H9 (cell line): ENCODE measurements at regions not wholly inside any gene's neighbourhood (a gene's known extent, or its start where the extent isn't known, plus 50 kb on each side); places are given as distances from the start of the nearest gene placed in this dataset.

Source experiments
- DNase-seq: peaks from one replicate; pipeline ENCODE4 v3.0.0-alpha.2; 2017
- H2AFZ ChIP-seq: one replicate; pipeline ENCODE4 v1.6.1; 2013; ENCODE audit warnings: mild to moderate bottlenecking, low read length, control low read depth, moderate library complexity
- H2AK5ac ChIP-seq: 2 replicates; pipeline ENCODE4 v1.6.1; 2013; ENCODE audit warnings: low read length, control low read depth, mixed read lengths; ENCODE audit not compliant: insufficient read length
- H2BK120ac ChIP-seq: one replicate; pipeline ENCODE4 v1.6.1; 2013; ENCODE audit warnings: low read depth, mild to moderate bottlenecking, low read length, control low read depth, inconsistent platforms; ENCODE audit not compliant: poor library complexity, severe bottlenecking
- H2BK12ac ChIP-seq: 2 replicates; pipeline ENCODE4 v1.6.1; 2013; ENCODE audit warnings: low read length, control low read depth, mixed read lengths, low read depth; ENCODE audit not compliant: insufficient read length
- H2BK15ac ChIP-seq: 2 replicates; pipeline ENCODE4 v1.6.1; 2013; ENCODE audit warnings: low read depth, low read length, control low read depth
- H2BK20ac ChIP-seq: one replicate; pipeline ENCODE4 v1.6.1; 2013; ENCODE audit warnings: low read depth, mild to moderate bottlenecking, low read length, control low read depth, inconsistent platforms; ENCODE audit not compliant: poor library complexity, severe bottlenecking
- H2BK5ac ChIP-seq: 2 replicates; pipeline ENCODE4 v1.6.1; 2013; ENCODE audit warnings: low read length, control low read depth, mixed read lengths; ENCODE audit not compliant: insufficient read length
- H3K14ac ChIP-seq: 2 replicates; pipeline ENCODE4 v1.6.1; 2013; ENCODE audit warnings: low read length, control low read depth; ENCODE audit not compliant: insufficient read depth
- H3K18ac ChIP-seq: 2 replicates; pipeline ENCODE4 v1.6.1; 2013; ENCODE audit warnings: low read depth, mild to moderate bottlenecking, mixed read lengths, low read length, control low read depth; ENCODE audit not compliant: insufficient read length
- H3K23ac ChIP-seq: 2 replicates; pipeline ENCODE4 v1.6.1; 2013; ENCODE audit warnings: low read length, control low read depth, mixed read lengths, low read depth; ENCODE audit not compliant: insufficient read length
- H3K23me2 ChIP-seq: 2 replicates; pipeline ENCODE4 v1.6.1; 2013; ENCODE audit warnings: low read depth, mild to moderate bottlenecking, mixed read lengths, low read length, control low read depth; ENCODE audit not compliant: insufficient read length, poor library complexity, severe bottlenecking
- H3K27ac ChIP-seq: 2 replicates; pipeline ENCODE4 v1.5.1; 2013; ENCODE audit warnings: low read length, control low read depth, mixed read lengths, low read depth; ENCODE audit not compliant: insufficient read length
- H3K27me3 ChIP-seq: 2 replicates; pipeline ENCODE4 v1.6.1; 2013; ENCODE audit warnings: low read length, control low read depth, inconsistent platforms; ENCODE audit not compliant: insufficient read depth
- H3K4ac ChIP-seq: 2 replicates; pipeline ENCODE4 v1.6.1; 2013; ENCODE audit warnings: low read depth, mild to moderate bottlenecking, control low read depth, inconsistent platforms, low read length, moderate library complexity
- H3K4me1 ChIP-seq: 2 replicates; pipeline ENCODE4 v1.6.1; 2013; ENCODE audit warnings: low read length, control low read depth, inconsistent platforms; ENCODE audit not compliant: insufficient read depth
- H3K4me2 ChIP-seq: 2 replicates; pipeline ENCODE4 v1.6.1; 2013; ENCODE audit warnings: low read length, control low read depth, mixed read lengths; ENCODE audit not compliant: insufficient read length, insufficient read depth
- H3K56ac ChIP-seq: 2 replicates; pipeline ENCODE4 v1.6.1; 2013; ENCODE audit warnings: low read depth, mild to moderate bottlenecking, mixed read lengths, low read length, control low read depth; ENCODE audit not compliant: insufficient read length
- H3K79me1 ChIP-seq: 2 replicates; pipeline ENCODE4 v1.6.1; 2013; ENCODE audit warnings: low read depth, mild to moderate bottlenecking, moderate library complexity, low read length, control low read depth, inconsistent platforms; ENCODE audit not compliant: insufficient read depth, poor library complexity, severe bottlenecking
- H3K79me2 ChIP-seq: 2 replicates; pipeline ENCODE4 v1.6.1; 2013; ENCODE audit warnings: low read length, control low read depth, inconsistent platforms; ENCODE audit not compliant: insufficient read depth
- H3K9ac ChIP-seq: 2 replicates; pipeline ENCODE4 v1.6.1; 2013; ENCODE audit warnings: low read length, control low read depth, mixed read lengths; ENCODE audit not compliant: insufficient read length; ENCODE audit errors: extremely low read depth
- H3K9me3 ChIP-seq: one replicate; pipeline ENCODE4 v1.6.1; 2013; ENCODE audit warnings: low read depth, low read length, inconsistent platforms; ENCODE audit not compliant: control insufficient read depth
- H3T11ph ChIP-seq: one replicate; pipeline ENCODE4 v1.6.1; 2013; ENCODE audit warnings: mild to moderate bottlenecking, low read length, control low read depth, inconsistent platforms
- H4K20me1 ChIP-seq: one replicate; pipeline ENCODE4 v1.6.1; 2013; ENCODE audit not compliant: control insufficient read depth, insufficient read length, insufficient read depth
- H4K5ac ChIP-seq: 2 replicates; pipeline ENCODE4 v1.6.1; 2013; ENCODE audit warnings: low read depth, mild to moderate bottlenecking, mixed read lengths, low read length, control low read depth; ENCODE audit not compliant: insufficient read length
- H4K8ac ChIP-seq: replicated peaks from 2 replicates; pipeline ENCODE4 v1.6.1; 2013; ENCODE audit warnings: low read length, control low read depth, mixed read lengths, low read depth; ENCODE audit not compliant: insufficient read length
- H4K91ac ChIP-seq: 2 replicates; pipeline ENCODE4 v1.6.1; 2013; ENCODE audit warnings: low read depth, mild to moderate bottlenecking, moderate library complexity, mixed read lengths, low read length, control low read depth; ENCODE audit not compliant: insufficient read length
- H3K27ac Mint-ChIP-seq, 3 experiments: 2 replicates in 2 of 3; 3 replicates in 1 of 3; pipeline ENCODE4 v1.8.0; 2020 to 2021; ENCODE audit warnings: mixed read lengths in 3 of 3, mild to moderate bottlenecking in 1 of 3, moderate library complexity in 1 of 3
- H3K27me3 Mint-ChIP-seq: 2 replicates; pipeline ENCODE4 v1.8.0; 2021; ENCODE audit warnings: low read depth, mild to moderate bottlenecking, moderate library complexity, mixed read lengths
- H3K36me3 Mint-ChIP-seq, 3 experiments: 2 replicates in 2 of 3; 3 replicates in 1 of 3; pipeline ENCODE4 v1.8.0; 2020 to 2021; ENCODE audit warnings: low read depth in 3 of 3, mixed read lengths in 3 of 3; ENCODE audit not compliant: insufficient read depth in 1 of 3
- H3K4me1 Mint-ChIP-seq, 2 experiments: 2 replicates each; pipeline ENCODE4 v1.8.0; 2020; ENCODE audit warnings: mixed read lengths in 2 of 2
- H3K4me3 Mint-ChIP-seq, 2 experiments: 2 replicates in 1 of 2; 3 replicates in 1 of 2; pipeline ENCODE4 v1.8.0; 2020 to 2021; ENCODE audit warnings: mild to moderate bottlenecking in 2 of 2, mixed read lengths in 2 of 2, moderate library complexity in 1 of 2
- H3K9me3 Mint-ChIP-seq, 2 experiments: 2 replicates in 1 of 2; 3 replicates in 1 of 2; pipeline ENCODE4 v1.8.0; 2020; ENCODE audit warnings: mild to moderate bottlenecking in 2 of 2, mixed read lengths in 2 of 2, moderate library complexity in 1 of 2
- CTCF ChIP-seq: fragments of 200-600 bp; sonication (generic); conservative IDR thresholded peaks from 3 replicates; pipeline ENCODE4 v1.8.0; 2021; ENCODE audit warnings: antibody characterized with exemption, mild to moderate bottlenecking
- WGBS: extraction: QIAGEN DNeasy Blood & Tissue Kit; methylation state at CpG from one replicate; pipeline ENCODE4 v1.1.7; 2013; ENCODE audit warnings: missing lambda C conversion rate, low lambda C conversion rate, mixed read lengths; ENCODE audit not compliant: insufficient read length; ENCODE audit errors: extremely low coverage; 5-methylcytosine and 5-hydroxymethylcytosine counted together

- no peak overlapping the region for H2BK12ac ChIP-seq
- TF ChIP-seq CTCF = no peak
- H3K79me1 ChIP-seq = no peaks in the 10 kb centered on the region
- WGBS = no CpG with 5 or more reads among the region's 3 CpGs
- no peaks in the 10 kb centered on the region for H3K4me1 ChIP-seq
- no peak overlapping the region for H2BK20ac ChIP-seq
- no peak overlapping the region for H2AK5ac ChIP-seq
- no peak overlapping the region for H3K9ac ChIP-seq
- no peak overlapping the region for H3K18ac ChIP-seq
- no peaks in the 10 kb centered on the region for H3K27me3 Mint-ChIP-seq
- no peaks in the 10 kb centered on the region for H3K9me3 ChIP-seq
- no peaks in the 10 kb centered on the region for H3K36me3 Mint-ChIP-seq
- H2AFZ ChIP-seq = no peak overlapping the region
- no peak overlapping the region for H4K91ac ChIP-seq
- no peak overlapping the region for H3K4me3 Mint-ChIP-seq
- no peaks in the 10 kb centered on the region for H3K79me2 ChIP-seq
- no peak overlapping the region for H3K27ac ChIP-seq
- H2BK15ac ChIP-seq = no peak overlapping the region
- no peaks in the 10 kb centered on the region for H3K23me2 ChIP-seq
- peaks cover 0 to 4% of the 10 kb centered on the region in 2 experiments; a peak in 1 of 4 replicates for H3K4me1 Mint-ChIP-seq
- H3K4ac ChIP-seq = no peak overlapping the region
- H4K20me1 ChIP-seq = no peaks in the 10 kb centered on the region
- H3K9me3 Mint-ChIP-seq = no peaks in the 10 kb centered on the region
- H3K14ac ChIP-seq = no peak overlapping the region
- H3K27me3 ChIP-seq = no peaks in the 10 kb centered on the region
- H2BK120ac ChIP-seq = no peak overlapping the region
- no peak overlapping the region for H2BK5ac ChIP-seq
- no peak overlapping the region for H3K23ac ChIP-seq
- no peak for DNase-seq
- no peak overlapping the region for H4K5ac ChIP-seq
- H3T11ph ChIP-seq = no peak overlapping the region
- no peak overlapping the region for H4K8ac ChIP-seq
- no peak overlapping the region for H3K56ac ChIP-seq
- H3K27ac Mint-ChIP-seq = no peak overlapping the region
- no peak overlapping the region for H3K4me2 ChIP-seq
These were observed 350.0 kb downstream of the KCNJ2 start for GRCh38 chr17:70519300-70519699.
